HepG2 (cell line): ENCODE measurements at regions not wholly inside any gene's neighbourhood (a gene's known extent, or its start where the extent isn't known, plus 50 kb on each side); places are given as distances from the start of the nearest gene placed in this dataset.

Source experiments
- ATAC-seq: fragments of 200-7000 bp; cut with Tn5 transposase; 3 replicates; pipeline ENCODE4 v1.9.1; 2020; ENCODE audit warnings: mild to moderate bottlenecking, moderate library complexity
- BruUV-seq: library from RNA; stranded (reverse); fragments of 400-500 nt; replicated peaks from 2 replicates; lab custom pipeline; 2021; lab: Mats Ljungman, UMichigan
- CTCF ChIA-PET: fragments of 300-600 bp; formaldehyde crosslinking; extraction: SDS; loops from one replicate; lab custom pipeline; 2021; ENCODE audit warnings: low total read pairs, inconsistent platforms, low intra/inter-chr PET ratio; lab: Yijun Ruan, JAX
- POLR2A ChIA-PET: fragments of 350-600 bp; sonication (Branson Sonifier 250); formaldehyde crosslinking; loops from one replicate; lab custom pipeline; 2020; ENCODE audit warnings: antibody characterized with exemption, inconsistent platforms; lab: Yijun Ruan, JAX
- DNase-seq: peaks from one replicate; pipeline ENCODE4 v3.0.0-alpha.2; 2015; ENCODE audit warnings: low spot score
- FAIRE-seq: peaks from 3 replicates; lab custom pipeline; 2011; peaks lifted over from hg19 to GRCh38; lab: Jason Lieb, UNC
- H2AFZ ChIP-seq: one replicate; pipeline ENCODE4 v1.6.1; 2011; ENCODE audit warnings: low read length, inconsistent platforms
- H3K27ac ChIP-seq: fragments of 300-600 bp; 3 replicates; pipeline ENCODE4 v1.8.0; 2011; ENCODE audit warnings: mixed run types, mild to moderate bottlenecking, mixed read lengths, low read length, inconsistent platforms; ENCODE audit not compliant: insufficient read depth; ENCODE audit errors: extremely low read length
- H3K27me3 ChIP-seq, 2 experiments: fragments of 200-600 bp in 1 of 2; 2 replicates in 1 of 2; 3 replicates in 1 of 2; pipeline versions ENCODE4 v1.6.0 to v1.8.0; 2011; ENCODE audit warnings: low read length in 2 of 2, mild to moderate bottlenecking in 2 of 2, moderate library complexity in 2 of 2, inconsistent platforms in 1 of 2; ENCODE audit not compliant: insufficient read depth in 2 of 2, control insufficient read depth in 1 of 2
- H3K36me3 ChIP-seq, 2 experiments: fragments of 200-600 bp in 1 of 2; replicated peaks in 1 of 2; 2 replicates in 1 of 2; 3 replicates in 1 of 2; pipeline versions ENCODE4 v1.5.1 to v1.8.0; 2011; ENCODE audit warnings: low read length in 2 of 2, inconsistent platforms in 1 of 2; ENCODE audit not compliant: insufficient read depth in 2 of 2, control insufficient read depth in 1 of 2
- H3K4me1 ChIP-seq: 2 replicates; pipeline ENCODE4 v1.5.1; 2012; ENCODE audit warnings: low read length, inconsistent platforms; ENCODE audit not compliant: insufficient read depth
- H3K4me2 ChIP-seq: 2 replicates; pipeline ENCODE4 v1.6.0; 2011; ENCODE audit warnings: low read depth, low read length, inconsistent platforms
- H3K4me3 ChIP-seq, 3 experiments: fragments of 200-600 bp in 1 of 3; sonication (generic), shearing (Covaris generic) in 1 of 3; replicated peaks in 1 of 3; 2 replicates each; pipeline ENCODE4 v1.5.1; 2011 to 2016; ENCODE audit warnings: low read length in 3 of 3, inconsistent platforms in 2 of 3, low read depth in 2 of 3, mild to moderate bottlenecking in 2 of 3, control low read depth in 1 of 3, mixed read lengths in 1 of 3; ENCODE audit not compliant: insufficient read depth in 1 of 3
- H3K79me2 ChIP-seq: one replicate; pipeline ENCODE4 v1.6.1; 2011; ENCODE audit warnings: low read length, inconsistent platforms; ENCODE audit not compliant: insufficient read depth
- H3K9ac ChIP-seq: 2 replicates; pipeline ENCODE4 v1.6.0; 2011; ENCODE audit warnings: mild to moderate bottlenecking, low read depth, low read length, inconsistent platforms; ENCODE audit not compliant: insufficient read depth
- H3K9me3 ChIP-seq: 2 replicates; pipeline ENCODE4 v1.5.1; 2012; ENCODE audit warnings: mild to moderate bottlenecking, low read length
- H4K20me1 ChIP-seq: 2 replicates; pipeline ENCODE4 v1.6.0; 2011; ENCODE audit warnings: inconsistent platforms, mild to moderate bottlenecking, low read length, moderate library complexity; ENCODE audit not compliant: insufficient read depth
- EZH2 ChIP-seq: conservative IDR thresholded peaks from 2 replicates; pipeline ENCODE4 v1.6.1; 2012; ENCODE audit warnings: mild to moderate bottlenecking, low read depth, low read length, moderate library complexity
- MAFF ChIP-seq: IDR thresholded peaks from 2 replicates; pipeline ENCODE4 v1.6.1; 2011; ENCODE audit warnings: low read depth, low read length, improper control_type of control experiment
- MAFK ChIP-seq, 2 experiments: IDR thresholded peaks in 1 of 2; conservative IDR thresholded peaks in 1 of 2; 2 replicates each; pipeline ENCODE4 v1.6.1; 2011; ENCODE audit warnings: improper control_type of control experiment in 2 of 2, low read length in 2 of 2
- PRMT3 ChIP-seq: sonication (generic); formaldehyde crosslinking; IDR thresholded peaks from 2 replicates; pipeline ENCODE4 v1.8.1; 2022; ENCODE audit warnings: low read depth, mild to moderate bottlenecking, moderate library complexity, missing genetic modification reagents, borderline replicate concordance
- RBFOX2 ChIP-seq: fragments of 200-400 bp; formaldehyde crosslinking; IDR thresholded peaks from 2 replicates; pipeline ENCODE4 v1.6.1; 2017; ENCODE audit warnings: low read depth, mild to moderate bottlenecking, low read length
- ZFP41 ChIP-seq: sonication (generic); formaldehyde crosslinking; IDR thresholded peaks from 2 replicates; pipeline ENCODE4 v1.4.0; 2020; ENCODE audit warnings: mild to moderate bottlenecking, missing genetic modification reagents, borderline replicate concordance
- ZNF136 ChIP-seq: sonication (generic); formaldehyde crosslinking; IDR thresholded peaks from 2 replicates; pipeline ENCODE4 v1.8.1; 2022; ENCODE audit warnings: low read depth, mild to moderate bottlenecking, moderate library complexity, missing genetic modification reagents
- ZNF556 ChIP-seq: sonication (generic); formaldehyde crosslinking; IDR thresholded peaks from 2 replicates; pipeline ENCODE4 v1.4.0; 2020; ENCODE audit warnings: mild to moderate bottlenecking, missing genetic modification reagents, borderline replicate concordance
- ZNF589 ChIP-seq: sonication (generic); formaldehyde crosslinking; conservative IDR thresholded peaks from 2 replicates; pipeline ENCODE4 v1.8.0; 2022; ENCODE audit warnings: mild to moderate bottlenecking, moderate library complexity, missing genetic modification reagents
- WGBS: methylation state at CpG from one replicate; pipeline ENCODE4 v1.1.6; 2017; ENCODE audit warnings: low lambda C conversion rate; 5-methylcytosine and 5-hydroxymethylcytosine counted together
- in situ Hi-C: cut with HindIII; loops from 2 replicates; pipeline ENCODE4 v1.10.0; 2017; ENCODE audit warnings: low pct_unique_long_range_greater_than_20kb; ENCODE audit not compliant: extremely low pct_ligation_motif_present
- intact Hi-C: fragments of 100-400 bp; cut with micrococcal nuclease; formaldehyde crosslinking; loops from one replicate; pipeline ENCODE4 v1.10.0; 2022; ENCODE audit not compliant: unreplicated experiment

- no peak for FAIRE-seq
- in situ Hi-C loops: loop anchor here (25.0 kb wide), 1 partner anchor 779 kb away; no protein-coding TSS in a partner anchor
- H4K20me1 ChIP-seq: no peaks in the 10 kb centered on the region
Observed at GRCh38 chr17:71757956-71758355, 362.9 kb upstream of the SOX9 start.

GRCh38 chr17:71759422-71760060 is 361.3 kb upstream of the SOX9 start:
- DNase-seq: no peak
- H3K27me3 ChIP-seq: no peaks in the 10 kb centered on the region
- intact Hi-C loops: loop anchor here (1.0 to 5.0 kb wide), 2 partner anchors 286 to 358 kb away; no protein-coding TSS in a partner anchor
- H3K4me1 ChIP-seq: no peaks in the 10 kb centered on the region
- H3K9ac ChIP-seq: no peak overlapping the region
- no peaks in the 10 kb centered on the region for H3K9me3 ChIP-seq
- in situ Hi-C loops: loop anchor here (25.0 kb wide), 1 partner anchor 778 kb away; no protein-coding TSS in a partner anchor
- H3K4me2 ChIP-seq: no peak overlapping the region
- no TSS peak for BruUV-seq
- no peak for FAIRE-seq
- WGBS: 7% methylated on average over 8 of the region's 8 CpGs
- H3K36me3 ChIP-seq: no peaks in the 10 kb centered on the region
- H3K79me2 ChIP-seq: no peaks in the 10 kb centered on the region
- CTCF ChIA-PET: no interaction called here
- no peak overlapping the region for H3K4me3 ChIP-seq
- POLR2A ChIA-PET: no interaction called here
- no peak overlapping the region for H3K27ac ChIP-seq
- TF ChIP-seq ZFP41 (CRISPR knock-in tag): no peak
- TF ChIP-seq MAFF: peak; percentile 82
- TF ChIP-seq MAFK (conservative IDR thresholded peaks at IDR 0.05 in 1 of 2, IDR thresholded peaks at IDR 0.05 in 1 of 2; ENCODE audit: low read length in 2 of 2): peak; percentile 77 to 78
- ATAC-seq: no peak
- H2AFZ ChIP-seq: no peak overlapping the region
- H4K20me1 ChIP-seq: no peaks in the 10 kb centered on the region

More at GRCh38 chr17:71757956-71758355, 362.9 kb upstream of the SOX9 start:
- Histone ChIP-seq H3K27me3 (no peaks in the 10 kb centered on the region), H3K27ac (no peak overlapping the region), H3K4me2 (no peak overlapping the region), H3K4me1 (no peaks in the 10 kb centered on the region), H2AFZ (no peak overlapping the region), H3K9me3 (no peaks in the 10 kb centered on the region), H3K4me3 (no peak overlapping the region), H3K36me3 (no peaks in the 10 kb centered on the region)
- DNase-seq: no peak
- POLR2A ChIA-PET: no interaction called here
- BruUV-seq: no TSS peak
- CTCF ChIA-PET: no interaction called here
- intact Hi-C loops: no loop called here
- TF ChIP-seq ZNF589: no peak
- TF ChIP-seq EZH2: no peak
- no peak for TF ChIP-seq PRMT3 (CRISPR knock-in tag)
- TF ChIP-seq RBFOX2: no peak
- TF ChIP-seq ZNF136 (CRISPR knock-in tag): no peak
- TF ChIP-seq ZNF556 (CRISPR knock-in tag): no peak
- TF ChIP-seq, all 625 proteins: peak for 0
- WGBS: 24% methylated on average over 1 of the region's 1 CpG
- no peak overlapping the region for H3K9ac ChIP-seq
- no peak for ATAC-seq
- H3K79me2 ChIP-seq: no peaks in the 10 kb centered on the region
